HEK293 (cell line): ENCODE measurements at regions not wholly inside any gene's neighbourhood (a gene's known extent, or its start where the extent isn't known, plus 50 kb on each side); places are given as distances from the start of the nearest gene placed in this dataset.

Source experiments
- CTCF ChIA-PET: fragments of 350-600 bp; formaldehyde crosslinking; extraction: SDS; loops from one replicate; lab custom pipeline; 2021; ENCODE audit warnings: antibody characterized with exemption; lab: Yijun Ruan, JAX
- POLR2A ChIA-PET: fragments of 300-600 bp; formaldehyde crosslinking; extraction: SDS; loops from one replicate; lab custom pipeline; 2020; ENCODE audit warnings: antibody characterized with exemption, inconsistent platforms; lab: Yijun Ruan, JAX
- H3K27ac ChIP-seq: fragments of 200-500 bp; sonication (Bioruptor generic); 2 replicates; pipeline ENCODE4 v1.5.1; 2014; ENCODE audit warnings: low read depth, low read length, control low read depth, inconsistent platforms; ENCODE audit errors: extremely low read depth
- H3K36me3 ChIP-seq, 2 experiments: fragments of 200-500 bp in 1 of 2; sonication (Bioruptor generic) in 1 of 2; 1 replicate in 1 of 2; 2 replicates in 1 of 2; pipeline ENCODE4 v1.5.1; 2014 to 2017; ENCODE audit warnings: inconsistent platforms in 2 of 2, low read length in 2 of 2; ENCODE audit not compliant: control insufficient read depth in 2 of 2, insufficient read depth in 1 of 2
- H3K4me1 ChIP-seq: fragments of 200-500 bp; sonication (Bioruptor generic); 2 replicates; pipeline ENCODE4 v1.5.1; 2014; ENCODE audit warnings: mild to moderate bottlenecking, low read length, inconsistent platforms; ENCODE audit not compliant: control insufficient read depth, insufficient read depth
- H3K4me3 ChIP-seq: 2 replicates; pipeline ENCODE4 v1.5.1; 2011; ENCODE audit warnings: low read depth, mild to moderate bottlenecking, control low read depth, low read length, moderate library complexity
- H3K9me3 ChIP-seq: fragments of 200-500 bp; sonication (Bioruptor generic); 2 replicates; pipeline ENCODE4 v1.5.1; 2014; ENCODE audit warnings: low read depth, low read length, inconsistent platforms; ENCODE audit not compliant: control insufficient read depth, insufficient read depth
- GFI1B ChIP-seq: fragments of 450-650 bp; formaldehyde crosslinking; IDR thresholded peaks from 2 replicates; pipeline ENCODE4 v1.5.1; 2016; ENCODE audit warnings: missing biosample characterization, missing genetic modification characterization
- IKZF3 ChIP-seq: fragments of 450-650 bp; IDR thresholded peaks from 2 replicates; pipeline ENCODE4 v1.5.0; 2018; ENCODE audit warnings: missing biosample characterization, mild to moderate bottlenecking, missing genetic modification characterization, moderate library complexity
- SP2 ChIP-seq: fragments of 450-650 bp; formaldehyde crosslinking; IDR thresholded peaks from 2 replicates; pipeline ENCODE4 v1.5.1; 2016; ENCODE audit warnings: missing biosample characterization, missing genetic modification characterization
- SP3 ChIP-seq: fragments of 450-650 bp; formaldehyde crosslinking; IDR thresholded peaks from 2 replicates; pipeline ENCODE4 v1.5.1; 2016; ENCODE audit warnings: missing biosample characterization, missing genetic modification characterization
- SP7 ChIP-seq: fragments of 450-650 bp; formaldehyde crosslinking; IDR thresholded peaks from 2 replicates; pipeline ENCODE4 v1.5.1; 2016; ENCODE audit warnings: missing biosample characterization, missing genetic modification characterization
- TCF7L2 ChIP-seq: IDR thresholded peaks from 2 replicates; pipeline ENCODE4 v1.6.1; 2011; ENCODE audit warnings: low read depth, mild to moderate bottlenecking, inconsistent platforms, low read length, moderate library complexity, borderline replicate concordance
- YY1 ChIP-seq: fragments of 450-650 bp; formaldehyde crosslinking; IDR thresholded peaks from 2 replicates; pipeline ENCODE4 v1.5.1; 2018; ENCODE audit warnings: missing biosample characterization, missing genetic modification characterization
- ZBTB10 ChIP-seq: fragments of 450-650 bp; formaldehyde crosslinking; IDR thresholded peaks from 2 replicates; pipeline ENCODE4 v1.5.1; 2016; ENCODE audit warnings: missing biosample characterization, missing genetic modification characterization
- ZNF140 ChIP-seq: fragments of 450-650 bp; formaldehyde crosslinking; IDR thresholded peaks from 2 replicates; pipeline ENCODE4 v1.5.1; 2016; ENCODE audit warnings: missing biosample characterization, missing genetic modification characterization
- ZNF184 ChIP-seq: fragments of 450-650 bp; IDR thresholded peaks from 2 replicates; pipeline ENCODE4 v1.5.1; 2018; ENCODE audit warnings: missing biosample characterization, mild to moderate bottlenecking, missing genetic modification characterization
- ZNF302 ChIP-seq: fragments of 450-650 bp; formaldehyde crosslinking; IDR thresholded peaks from 2 replicates; pipeline ENCODE4 v1.5.1; 2016; ENCODE audit warnings: missing biosample characterization, missing genetic modification characterization, low read depth
- ZNF341 ChIP-seq: fragments of 450-650 bp; formaldehyde crosslinking; IDR thresholded peaks from 2 replicates; pipeline ENCODE4; 2016; ENCODE audit warnings: low read depth, missing biosample characterization, missing genetic modification characterization
- ZNF366 ChIP-seq: fragments of 450-650 bp; formaldehyde crosslinking; conservative IDR thresholded peaks from 2 replicates; pipeline ENCODE4 v1.5.1; 2016; ENCODE audit warnings: missing biosample characterization, missing genetic modification characterization
- ZNF416 ChIP-seq: fragments of 450-650 bp; formaldehyde crosslinking; IDR thresholded peaks from 2 replicates; pipeline ENCODE4 v1.5.1; 2016; ENCODE audit warnings: missing biosample characterization, missing genetic modification characterization
- ZNF423 ChIP-seq: fragments of 450-650 bp; formaldehyde crosslinking; IDR thresholded peaks from 2 replicates; pipeline ENCODE4 v1.5.1; 2016; ENCODE audit warnings: missing biosample characterization, missing genetic modification characterization
- ZNF426 ChIP-seq: fragments of 450-650 bp; formaldehyde crosslinking; IDR thresholded peaks from 2 replicates; pipeline ENCODE4 v1.5.1; 2017; ENCODE audit warnings: missing biosample characterization, missing genetic modification characterization, mild to moderate bottlenecking, inconsistent platforms, moderate library complexity
- ZNF473 ChIP-seq: fragments of 450-650 bp; formaldehyde crosslinking; IDR thresholded peaks from 2 replicates; pipeline ENCODE4 v1.5.1; 2017; ENCODE audit warnings: missing biosample characterization, missing genetic modification characterization
- ZNF530 ChIP-seq: fragments of 450-650 bp; formaldehyde crosslinking; IDR thresholded peaks from 2 replicates; pipeline ENCODE4 v1.5.1; 2016; ENCODE audit warnings: low read depth, missing biosample characterization, missing genetic modification characterization
- ZNF571 ChIP-seq: fragments of 450-650 bp; formaldehyde crosslinking; IDR thresholded peaks from 2 replicates; pipeline ENCODE4 v1.5.0; 2017; ENCODE audit warnings: missing biosample characterization, missing genetic modification characterization
- ZNF610 ChIP-seq: fragments of 450-650 bp; formaldehyde crosslinking; IDR thresholded peaks from 2 replicates; pipeline ENCODE4 v1.5.1; 2016; ENCODE audit warnings: missing biosample characterization, missing genetic modification characterization, borderline replicate concordance
- ZNF626 ChIP-seq: fragments of 450-650 bp; sonication (Bioruptor Pico); formaldehyde crosslinking; IDR thresholded peaks from 2 replicates; pipeline ENCODE4 v1.5.1; 2018; ENCODE audit warnings: missing biosample characterization, missing genetic modification characterization, inconsistent platforms
- ZNF645 ChIP-seq: fragments of 450-650 bp; formaldehyde crosslinking; IDR thresholded peaks from 2 replicates; pipeline ENCODE4; 2016; ENCODE audit warnings: missing biosample characterization, missing genetic modification characterization
- ZNF692 ChIP-seq: fragments of 450-650 bp; formaldehyde crosslinking; IDR thresholded peaks from 2 replicates; pipeline ENCODE4 v1.5.1; 2016; ENCODE audit warnings: missing biosample characterization, missing genetic modification characterization
- ZNF76 ChIP-seq: fragments of 450-650 bp; formaldehyde crosslinking; IDR thresholded peaks from 2 replicates; pipeline ENCODE4; 2016; ENCODE audit warnings: low read depth, missing biosample characterization, missing genetic modification characterization, borderline replicate concordance
- ZNF777 ChIP-seq: fragments of 450-650 bp; formaldehyde crosslinking; IDR thresholded peaks from 2 replicates; pipeline ENCODE4 v1.5.1; 2017; ENCODE audit warnings: missing biosample characterization, missing genetic modification characterization, borderline replicate concordance
- ZSCAN23 ChIP-seq: fragments of 450-650 bp; formaldehyde crosslinking; IDR thresholded peaks from 2 replicates; pipeline ENCODE4 v1.5.1; 2016; ENCODE audit warnings: missing biosample characterization, missing genetic modification characterization
- ZXDB ChIP-seq: fragments of 450-650 bp; formaldehyde crosslinking; IDR thresholded peaks from 2 replicates; pipeline ENCODE4 v1.5.1; 2016; ENCODE audit warnings: missing biosample characterization, missing genetic modification characterization
- TF ChIP-seq, protein P1 (sequence below): fragments of 450-650 bp; formaldehyde crosslinking; IDR thresholded peaks from 2 replicates; pipeline ENCODE4 v1.5.1; 2016; ENCODE audit warnings: missing biosample characterization, missing genetic modification characterization

DNA sequence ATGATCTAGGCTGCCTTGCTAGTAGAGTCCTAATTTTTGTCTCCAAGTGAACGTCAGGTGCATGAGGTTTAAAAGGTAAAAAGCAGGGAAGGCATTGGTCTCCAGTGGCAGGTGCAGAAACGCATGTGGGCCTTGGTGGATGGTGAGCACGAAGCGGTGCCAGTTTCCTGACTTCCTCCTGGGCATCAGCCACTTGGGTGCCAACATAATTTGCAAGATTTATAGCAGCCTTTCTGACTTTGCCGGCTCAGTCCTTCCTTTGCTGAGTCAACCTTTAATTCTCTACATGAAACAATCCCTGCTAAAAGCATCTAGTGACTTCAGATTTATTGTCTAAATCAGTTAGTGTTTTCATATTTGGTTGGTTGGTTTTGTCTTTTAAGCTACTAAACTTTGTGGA lies 355.7 kb upstream of the TMEM132C start (continued):
- TF ChIP-seq ZNF692 (tag by site-specific recombination) (no peak), ZNF426 (tag by site-specific recombination) (no peak), ZNF184 (tag by site-specific recombination) (no peak), ZNF626 (no peak), ZNF610 (no peak), SP7 (tag by site-specific recombination) (no peak), ZNF473 (tag by site-specific recombination) (no peak), IKZF3 (tag by site-specific recombination) (no peak), YY1 (tag by site-specific recombination) (no peak), SP3 (tag by site-specific recombination) (no peak), ZNF341 (tag by site-specific recombination) (no peak), ZSCAN23 (tag by site-specific recombination) (no peak)
- TF ChIP-seq, all 188 proteins: peak for 0

DNA sequence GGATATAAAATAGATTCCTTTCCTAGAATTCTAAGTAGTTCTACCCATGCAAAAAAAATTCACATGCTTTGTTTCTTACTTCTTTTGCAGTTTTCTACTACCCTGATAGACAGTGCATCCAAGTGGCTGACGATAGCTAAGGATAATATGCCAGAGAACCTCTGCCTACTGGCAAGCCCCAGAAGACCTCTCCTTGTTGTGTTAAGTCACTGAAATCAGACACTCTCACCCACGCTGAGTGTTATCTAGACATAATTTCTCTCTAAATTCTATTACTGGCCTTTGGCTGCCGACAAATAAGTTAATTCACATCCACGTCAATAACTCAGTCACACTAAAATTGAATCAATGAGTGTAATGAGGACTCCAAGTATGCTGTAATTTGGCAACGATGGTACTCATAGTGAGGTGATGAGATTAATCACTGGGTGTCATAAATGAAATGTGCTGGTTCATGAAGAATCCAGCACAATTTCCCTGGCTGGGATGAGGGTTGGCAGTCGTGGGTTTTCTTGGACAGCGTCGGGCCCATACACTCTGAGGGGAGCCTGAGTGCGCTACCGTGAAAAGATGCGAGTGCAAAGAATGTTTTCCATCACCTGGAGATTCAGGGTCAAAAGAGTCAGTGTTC lies 354.8 kb upstream of the TMEM132C start:
- no peak for TF ChIP-seq ZNF76 (tag by site-specific recombination)
- TF ChIP-seq SP2 (tag by site-specific recombination), result no peak
- TF ChIP-seq, protein P1, sequence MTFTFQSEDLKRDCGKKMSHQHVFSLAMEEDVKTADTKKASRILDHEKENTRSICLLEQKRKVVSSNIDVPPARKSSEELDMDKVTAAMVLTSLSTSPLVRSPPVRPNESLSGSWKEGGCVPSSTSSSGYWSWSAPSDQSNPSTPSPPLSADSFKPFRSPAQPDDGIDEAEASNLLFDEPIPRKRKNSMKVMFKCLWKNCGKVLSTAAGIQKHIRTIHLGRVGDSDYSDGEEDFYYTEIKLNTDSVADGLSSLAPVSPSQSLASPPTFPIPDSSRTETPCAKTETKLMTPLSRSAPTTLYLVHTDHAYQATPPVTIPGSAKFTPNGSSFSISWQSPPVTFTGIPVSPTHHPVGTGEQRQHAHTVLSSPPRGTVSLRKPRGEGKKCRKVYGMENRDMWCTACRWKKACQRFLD (tag by site-specific recombination), result no peak
- no peak for TF ChIP-seq ZNF571 (tag by site-specific recombination)
- TF ChIP-seq ZNF530 (tag by site-specific recombination), result no peak
- no peak for TF ChIP-seq ZNF140 (tag by site-specific recombination)
- no peak for TF ChIP-seq ZNF423 (tag by site-specific recombination)
- TF ChIP-seq, all 188 proteins: peak for 0
- no peaks in the 10 kb centered on the region for H3K36me3 ChIP-seq
- no peak overlapping the region for H3K4me3 ChIP-seq
- no peak overlapping the region for H3K27ac ChIP-seq
- ChIA-PET POLR2A (no interaction called here), CTCF (no interaction called here)
- no peaks in the 10 kb centered on the region for H3K9me3 ChIP-seq
- H3K4me1 ChIP-seq, result no peaks in the 10 kb centered on the region

GRCh38 chr12:127923501-127923900 lies 343.5 kb upstream of the TMEM132C start:
- ChIA-PET CTCF (no interaction called here), POLR2A (no interaction called here)
- H3K4me1 ChIP-seq, result no peaks in the 10 kb centered on the region
- no peaks in the 10 kb centered on the region for H3K36me3 ChIP-seq
- no peaks in the 10 kb centered on the region for H3K9me3 ChIP-seq
- H3K4me3 ChIP-seq, result no peak overlapping the region
- no peak overlapping the region for H3K27ac ChIP-seq
- TF ChIP-seq ZBTB10 (tag by site-specific recombination), result no peak
- no peak for TF ChIP-seq ZNF571 (tag by site-specific recombination)
- TF ChIP-seq SP7 (tag by site-specific recombination), result no peak
- no peak for TF ChIP-seq ZNF530 (tag by site-specific recombination)
- no peak for TF ChIP-seq ZNF302 (tag by site-specific recombination)
- TF ChIP-seq ZNF777, result no peak
- no peak for TF ChIP-seq ZNF366 (tag by site-specific recombination)
- TF ChIP-seq ZSCAN23 (tag by site-specific recombination), result no peak
- TF ChIP-seq ZNF416 (tag by site-specific recombination), result no peak
- TF ChIP-seq ZNF645, result no peak
- TF ChIP-seq ZXDB (tag by site-specific recombination), result no peak
- TF ChIP-seq GFI1B, result no peak
- TF ChIP-seq TCF7L2, result no peak
